Ovary (tissue), 3 donors: ENCODE measurements at regions not wholly inside any gene's neighbourhood (a gene's known extent, or its start where the extent isn't known, plus 50 kb on each side); places are given as distances from the start of the nearest gene placed in this dataset.

Experiments
- CTCF ChIP-seq, 3 donors: fragments of 450-650 bp in 2 of 3; fragments of 200-600 bp in 1 of 3; IDR thresholded peaks; one replicate each; pipeline versions ENCODE4 v1.5.1 to v1.8.0; 2016 to 2022; ENCODE audit warnings: antibody characterized with exemption in 3 of 3, mild to moderate bottlenecking in 1 of 3
- EP300 ChIP-seq: sonication (generic); formaldehyde crosslinking; IDR thresholded peaks from one replicate; pipeline ENCODE4 v1.6.1; 2017; ENCODE audit warnings: antibody characterized with exemption
- POLR2A ChIP-seq: fragments of 450-650 bp; IDR thresholded peaks from one replicate; pipeline ENCODE4 v1.6.1; 2017; ENCODE audit warnings: antibody characterized with exemption, mild to moderate bottlenecking, moderate library complexity
- donor health status: DM: no; HTN: no; CAD: no.

DNA sequence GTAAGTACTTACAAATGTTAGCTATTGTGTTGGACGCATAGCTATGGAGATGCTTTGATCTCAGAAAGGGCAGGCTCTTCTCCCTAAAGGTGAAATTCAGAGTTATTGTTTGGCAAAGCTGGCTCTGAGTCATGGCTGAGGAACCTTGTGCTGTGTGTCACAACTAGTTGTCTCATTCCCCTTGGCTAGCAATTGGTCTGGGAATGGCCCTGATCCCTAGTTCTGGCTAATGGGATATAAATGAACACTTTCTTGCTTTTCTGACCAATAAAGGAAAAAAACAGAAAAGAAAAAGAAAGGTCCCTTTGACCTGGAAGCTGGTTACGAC lies 210.6 kb downstream of the MAP2K4 start:
- TF ChIP-seq CTCF (IDR thresholded peaks at IDR 0.05) (no peak), EP300 (no peak), POLR2A (no peak)
